GM21360 (cell line): ENCODE measurements at regions not wholly inside any gene's neighbourhood (a gene's known extent, or its start where the extent isn't known, plus 50 kb on each side); places are given as distances from the start of the nearest gene placed in this dataset.
"Not testable (repeated sequence)": the region's sequence is repeated elsewhere in the genome, so short reads cannot be mapped to it uniquely, and the experiment has no call there.

Experiments used
- ATAC-seq: cut with Tn5 transposase; IDR thresholded peaks from one replicate; pipeline ENCODE4 v1.9.1; 2021; ENCODE audit warnings: mild to moderate bottlenecking, moderate library complexity; ENCODE audit not compliant: unreplicated experiment

GRCh38 chr3:87435926-87436620 is 159.7 kb upstream of the POU1F1 start:
- ATAC-seq = no peak

- not testable (repeated sequence) for ATAC-seq
Measured at GRCh38 chr3:87433445-87433844, 157.1 kb upstream of the POU1F1 start.

DNA sequence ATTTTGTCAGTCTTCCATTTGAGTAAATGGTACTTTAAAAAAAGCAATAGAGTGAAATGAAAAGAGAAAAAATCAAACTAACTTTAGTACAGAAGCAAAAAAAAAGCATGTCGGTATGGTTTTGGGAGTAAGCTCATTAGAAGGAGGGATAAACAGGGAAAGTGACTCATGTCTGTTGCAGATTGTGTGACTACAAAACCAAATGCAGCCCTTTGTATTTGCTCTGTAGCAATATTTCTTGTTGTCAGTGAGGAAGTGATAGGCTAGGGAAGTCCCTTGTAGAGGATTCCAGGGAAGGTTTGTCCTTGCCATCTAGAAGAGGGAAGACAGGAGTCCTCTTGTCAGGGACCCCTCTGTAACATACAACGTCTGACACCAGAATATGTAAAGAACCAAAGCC is 150.5 kb upstream of the POU1F1 start:
- ATAC-seq = no peak

- no peak for ATAC-seq
Measured at GRCh38 chr3:87425056-87425455, 148.7 kb upstream of the POU1F1 start.

DNA sequence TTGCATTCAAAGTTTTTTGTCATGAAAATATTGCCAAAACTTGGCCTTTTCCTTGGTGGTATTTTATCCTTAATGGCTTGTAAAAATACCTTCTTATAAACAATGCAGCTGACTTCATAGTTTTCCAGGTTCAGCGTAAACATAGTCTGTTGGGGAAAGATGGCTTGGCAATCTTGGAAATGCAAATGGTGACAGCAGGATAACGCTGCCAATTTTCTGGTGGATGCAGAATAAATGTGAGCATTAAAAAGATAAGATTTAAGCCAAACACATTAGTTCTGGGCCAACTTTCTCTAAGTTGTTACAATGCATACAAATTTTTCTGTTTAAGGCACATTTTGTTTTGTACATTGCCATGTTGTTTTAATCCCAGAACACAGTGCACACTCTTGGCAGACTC is 147.0 kb upstream of the POU1F1 start:
- ATAC-seq = no peak

GRCh38 chr3:87422333-87422732 is 145.9 kb upstream of the POU1F1 start:
- no peak for ATAC-seq

- no peak for ATAC-seq
Measured at GRCh38 chr3:87420171-87420570, 143.8 kb upstream of the POU1F1 start.

- ATAC-seq = no peak
Measured at GRCh38 chr3:87414271-87414670, 137.9 kb upstream of the POU1F1 start.

DNA sequence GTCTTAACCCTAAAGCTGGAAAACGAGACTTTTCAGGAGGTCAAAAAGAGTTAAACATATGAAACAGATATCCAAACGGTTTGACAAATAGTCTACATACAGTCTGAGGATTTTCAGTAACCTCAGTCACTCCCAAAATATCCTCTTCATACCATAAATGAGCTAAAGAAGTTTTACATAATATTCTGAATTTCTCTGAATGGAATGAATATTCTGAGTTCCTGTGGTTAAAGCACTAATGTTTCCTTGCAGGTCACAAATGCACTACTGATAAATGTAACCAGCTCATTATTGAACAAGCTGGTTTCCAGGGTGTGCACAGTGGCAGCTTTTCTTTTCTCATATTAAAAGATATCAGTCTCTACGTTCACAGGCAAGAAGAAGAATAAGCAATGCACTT is 137.4 kb upstream of the POU1F1 start:
- ATAC-seq = no peak

- ATAC-seq = no peak
Measured at GRCh38 chr3:87410110-87410509, 133.7 kb upstream of the POU1F1 start.

- no peak for ATAC-seq
Measured at GRCh38 chr3:87398168-87398801, 121.9 kb upstream of the POU1F1 start.

- no peak for ATAC-seq
Measured at GRCh38 chr3:87397211-87397610, 120.8 kb upstream of the POU1F1 start.

DNA sequence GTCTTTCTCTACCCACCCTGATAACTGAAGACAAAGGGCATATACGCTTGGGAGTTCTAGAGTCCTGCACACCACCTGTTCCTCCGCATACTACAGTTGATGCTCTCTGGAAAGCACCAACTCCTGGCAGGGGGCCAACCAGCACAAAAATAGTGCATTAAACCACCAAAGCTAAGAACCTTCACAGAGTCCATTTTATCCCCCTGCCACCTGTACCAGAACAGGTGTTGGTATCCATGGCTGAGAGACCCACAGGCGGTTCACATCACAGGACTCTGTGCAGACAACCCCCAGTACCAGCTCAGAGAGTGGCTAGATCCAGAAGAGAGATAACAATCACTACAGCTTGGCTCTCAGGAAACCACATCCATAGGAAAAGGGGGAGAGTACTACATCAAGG is 114.4 kb upstream of the POU1F1 start:
- ATAC-seq = no peak

DNA sequence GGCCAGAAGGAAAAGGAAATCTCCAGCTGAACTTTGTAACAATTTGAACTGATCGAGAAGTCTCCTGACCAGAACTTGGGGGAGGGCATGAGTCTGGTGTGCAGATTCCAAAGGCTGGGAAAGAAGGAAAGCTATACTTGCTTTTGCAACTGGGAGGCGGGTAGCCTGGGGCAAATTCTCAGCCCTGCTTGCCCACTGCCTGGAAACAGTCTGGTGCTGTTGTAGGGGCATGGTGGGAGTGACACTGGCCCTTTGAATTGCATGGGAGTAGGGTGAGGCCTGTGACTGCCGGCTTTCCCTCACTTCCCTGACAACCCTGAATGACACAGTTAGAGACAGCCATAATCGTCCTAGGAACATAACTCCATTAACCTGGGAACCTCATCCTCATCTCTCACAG is 114.0 kb upstream of the POU1F1 start:
- ATAC-seq = no peak

GRCh38 chr3:87375231-87375682 is 98.9 kb upstream of the POU1F1 start:
- ATAC-seq = no peak

DNA sequence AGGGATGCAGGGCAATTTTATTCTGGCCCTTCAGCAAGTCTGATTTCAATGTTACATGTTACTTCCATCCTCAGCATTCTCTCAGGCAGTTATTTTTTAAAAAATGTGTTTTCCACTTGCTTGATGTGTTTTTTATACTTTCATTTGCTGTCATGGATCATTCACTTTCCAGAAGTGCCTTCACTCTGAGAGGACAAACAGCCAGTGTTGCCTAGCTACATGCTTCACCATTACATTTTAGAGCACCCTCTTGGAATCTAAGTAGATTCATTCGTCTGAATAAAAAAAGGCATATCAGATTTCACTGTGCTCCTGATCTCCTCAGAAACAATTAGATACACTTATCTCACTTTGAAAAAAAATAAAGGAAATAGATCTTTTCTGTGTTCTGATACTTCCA is 93.6 kb upstream of the POU1F1 start:
- ATAC-seq = no peak

DNA sequence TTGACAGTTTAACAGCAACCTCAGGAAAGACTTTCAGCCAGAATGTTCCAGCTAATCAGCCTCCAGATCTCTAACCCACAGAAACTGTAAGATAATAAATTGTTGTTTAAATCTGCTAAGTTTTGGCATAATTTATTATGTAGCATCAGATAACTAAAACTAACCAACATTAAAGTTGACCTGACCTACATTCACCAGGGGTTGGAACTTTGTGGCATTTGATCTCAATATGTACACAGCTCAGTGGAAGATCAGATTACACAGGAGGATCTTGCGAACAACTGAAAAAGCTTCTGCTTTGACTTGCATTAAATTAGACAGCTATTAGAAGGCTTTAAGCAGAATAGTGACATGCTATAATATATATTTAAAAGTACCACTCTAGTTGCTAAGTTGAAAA is 91.4 kb upstream of the POU1F1 start:
- no peak for ATAC-seq

DNA sequence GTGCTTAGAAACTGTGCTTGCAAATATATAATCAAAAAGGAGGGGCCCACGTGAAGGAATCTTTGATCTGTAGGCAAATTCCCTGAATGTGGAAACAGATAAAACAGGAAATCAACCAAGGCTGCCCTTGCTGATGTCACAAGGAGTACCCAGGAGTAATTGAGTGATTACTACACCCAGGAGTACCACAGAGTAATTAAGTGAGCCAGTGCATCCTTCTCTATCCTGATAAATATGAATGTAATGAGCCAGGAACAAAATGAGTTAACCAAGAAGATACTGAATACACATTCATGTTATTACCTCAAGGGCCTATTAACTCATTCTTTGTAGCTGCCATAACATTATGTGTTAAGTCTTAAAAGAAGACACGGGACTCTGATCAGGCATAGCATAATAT is 87.3 kb upstream of the POU1F1 start:
- ATAC-seq = no peak

- ATAC-seq = no peak
Measured at GRCh38 chr3:87361956-87362355, 85.6 kb upstream of the POU1F1 start.

GRCh38 chr3:87361271-87361670 is 84.9 kb upstream of the POU1F1 start:
- ATAC-seq = no peak

- ATAC-seq = no peak
Measured at GRCh38 chr3:87359826-87360225, 83.4 kb upstream of the POU1F1 start.

DNA sequence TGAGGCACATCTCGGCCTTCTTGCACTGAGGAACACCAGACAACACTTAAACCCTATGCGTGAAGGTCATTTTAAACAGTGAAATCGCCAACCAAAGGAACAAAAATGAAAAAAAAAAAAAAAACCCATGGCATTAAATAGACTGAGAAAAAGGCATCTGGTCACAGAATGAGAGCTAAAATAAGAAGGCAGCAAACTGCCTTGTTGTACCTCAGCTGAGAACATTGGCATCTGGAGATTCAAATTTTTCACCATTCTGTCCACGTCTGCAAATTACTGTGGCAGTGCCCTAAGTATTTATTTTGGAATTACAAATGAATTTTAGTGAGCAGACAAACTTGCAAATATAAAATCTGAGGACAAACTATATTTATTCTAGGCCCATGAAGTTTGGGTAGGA is 82.6 kb upstream of the POU1F1 start:
- no peak for ATAC-seq

DNA sequence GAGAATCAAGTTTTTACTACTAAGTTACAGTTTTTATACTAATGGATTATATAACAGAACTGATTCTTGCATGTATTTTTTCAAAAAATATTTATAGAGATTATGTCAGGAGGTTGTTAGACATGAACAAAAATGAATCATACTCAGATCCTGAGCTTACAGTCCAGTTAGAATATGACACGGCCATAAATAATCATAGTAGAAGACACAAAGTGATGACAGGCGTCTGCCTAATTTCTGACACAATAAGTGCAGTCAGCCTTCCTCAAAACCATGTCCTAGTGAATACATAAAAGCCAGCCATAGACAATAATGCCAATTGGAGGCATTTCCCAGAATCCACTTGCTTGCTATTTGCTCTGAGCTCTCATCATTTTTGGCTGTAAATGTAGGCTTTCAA is 81.7 kb upstream of the POU1F1 start:
- no peak for ATAC-seq
